Endothelial cell (in vitro differentiated cells): ENCODE measurements at regions not wholly inside any gene's neighbourhood (a gene's known extent, or its start where the extent isn't known, plus 50 kb on each side); places are given as distances from the start of the nearest gene placed in this dataset.

Experiments used
- DNase-seq: peaks from one replicate; pipeline ENCODE4 v3.0.0; 2021; ENCODE audit warnings: low spot score
- H3K27ac Mint-ChIP-seq: one replicate; pipeline ENCODE4 v1.8.0; 2021; ENCODE audit warnings: mixed read lengths, inconsistent platforms; ENCODE audit not compliant: unreplicated experiment
- H3K27me3 Mint-ChIP-seq: one replicate; pipeline ENCODE4 v1.8.0; 2021; ENCODE audit warnings: mild to moderate bottlenecking, moderate library complexity, mixed read lengths, inconsistent platforms; ENCODE audit not compliant: unreplicated experiment
- H3K36me3 Mint-ChIP-seq: one replicate; pipeline ENCODE4 v1.8.0; 2021; ENCODE audit warnings: mild to moderate bottlenecking, low read depth, mixed read lengths, inconsistent platforms; ENCODE audit not compliant: unreplicated experiment
- H3K4me1 Mint-ChIP-seq: one replicate; pipeline ENCODE4 v1.8.0; 2021; ENCODE audit warnings: mild to moderate bottlenecking, mixed read lengths, inconsistent platforms; ENCODE audit not compliant: unreplicated experiment
- H3K4me3 Mint-ChIP-seq: one replicate; pipeline ENCODE4 v1.8.0; 2021; ENCODE audit warnings: mild to moderate bottlenecking, mixed read lengths, inconsistent platforms; ENCODE audit not compliant: unreplicated experiment
- H3K9me3 Mint-ChIP-seq: one replicate; pipeline ENCODE4 v1.8.0; 2021; ENCODE audit warnings: mixed read lengths, inconsistent platforms; ENCODE audit not compliant: unreplicated experiment
- CTCF ChIP-seq: fragments of 200-600 bp; sonication (generic); IDR thresholded peaks from one replicate; pipeline ENCODE4 v1.5.0; 2021; ENCODE audit warnings: antibody characterized with exemption; ENCODE audit not compliant: unreplicated experiment

- DNase-seq, result no peak
- no peaks in the 10 kb centered on the region for H3K36me3 Mint-ChIP-seq
- no peaks in the 10 kb centered on the region for H3K27me3 Mint-ChIP-seq
- no peak overlapping the region for H3K4me3 Mint-ChIP-seq
- no peak overlapping the region for H3K27ac Mint-ChIP-seq
- H3K9me3 Mint-ChIP-seq, result no peaks in the 10 kb centered on the region
- TF ChIP-seq CTCF, result no peak
- H3K4me1 Mint-ChIP-seq, result no peaks in the 10 kb centered on the region
These were observed 116.4 kb downstream of the AKAP11 start for GRCh38 chr13:42388326-42388725.

GRCh38 chr13:42389041-42389440 lies 117.1 kb downstream of the AKAP11 start:
- no peaks in the 10 kb centered on the region for H3K9me3 Mint-ChIP-seq

GRCh38 chr13:42392180-42392579 lies 120.2 kb downstream of the AKAP11 start:
- no peaks in the 10 kb centered on the region for H3K36me3 Mint-ChIP-seq
- H3K27me3 Mint-ChIP-seq, result peaks cover 6% of the 10 kb centered on the region

More at GRCh38 chr13:42389041-42389440, 117.1 kb downstream of the AKAP11 start:
- peaks cover 5% of the 10 kb centered on the region for H3K4me1 Mint-ChIP-seq
- no peaks in the 10 kb centered on the region for H3K36me3 Mint-ChIP-seq
- H3K4me3 Mint-ChIP-seq, result no peak overlapping the region
- TF ChIP-seq CTCF, result no peak
- H3K27me3 Mint-ChIP-seq, result peaks cover 2% of the 10 kb centered on the region
- DNase-seq, result no peak
- H3K27ac Mint-ChIP-seq, result no peak overlapping the region

GRCh38 chr13:42392716-42393572 lies 121.0 kb downstream of the AKAP11 start:
- H3K4me1 Mint-ChIP-seq, result peaks cover 17% of the 10 kb centered on the region
- no peak for TF ChIP-seq CTCF
- H3K36me3 Mint-ChIP-seq, result no peaks in the 10 kb centered on the region
- H3K27me3 Mint-ChIP-seq, result peaks cover 6% of the 10 kb centered on the region
- DNase-seq, result no peak
- no peak overlapping the region for H3K4me3 Mint-ChIP-seq
- H3K27ac Mint-ChIP-seq, result no peak overlapping the region
- no peaks in the 10 kb centered on the region for H3K9me3 Mint-ChIP-seq

More at GRCh38 chr13:42392180-42392579, 120.2 kb downstream of the AKAP11 start:
- Mint-ChIP-seq H3K4me3 (no peak overlapping the region), H3K4me1 (peaks cover 17% of the 10 kb centered on the region), H3K27ac (no peak overlapping the region), H3K9me3 (no peaks in the 10 kb centered on the region)
- no peak for TF ChIP-seq CTCF
- DNase-seq, result no peak
